ENCODE measurements at regions not wholly inside any gene's neighbourhood (a gene's known extent, or its start where the extent isn't known, plus 50 kb on each side); places are given as distances from the start of the nearest gene placed in this dataset.

DNA sequence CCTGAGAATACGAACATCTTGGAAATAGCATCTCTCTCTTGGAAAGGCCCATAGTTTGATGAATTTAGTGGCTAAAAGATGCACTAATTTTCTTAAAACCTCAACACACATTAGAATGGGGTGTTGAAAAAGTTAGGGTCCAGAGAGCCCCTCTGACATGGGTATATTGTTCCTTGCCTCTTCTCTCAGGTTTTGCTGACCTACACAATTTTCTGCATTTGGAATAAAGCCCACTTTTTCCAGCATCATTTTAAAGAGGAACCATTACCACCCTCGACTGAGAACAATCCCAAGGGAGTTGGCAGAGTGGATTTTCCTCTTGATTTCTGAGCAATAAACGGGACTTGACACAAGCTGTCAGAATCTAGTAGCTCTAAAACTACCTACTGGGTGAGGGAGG is 156.1 kb downstream of the PMP22 start:
- no peak overlapping the region for H3K27ac ChIP-seq (ENCODE audit: low read depth, low read length)
- no peak overlapping the region for H3K4ac ChIP-seq (ENCODE audit: low read depth, low read length)
- no peak overlapping the region for H3K23ac ChIP-seq (ENCODE audit: low read length)
- H3K9me3 ChIP-seq (ENCODE audit: insufficient read depth, low read depth, low read length) = no peaks in the 10 kb centered on the region
- H4K8ac ChIP-seq (ENCODE audit: low read depth, low read length) = no peak overlapping the region
- no peak overlapping the region for H3K14ac ChIP-seq (ENCODE audit: low read length)
- H4K12ac ChIP-seq (ENCODE audit: low read depth, low read length) = no peak overlapping the region
- no peak overlapping the region for H2BK120ac ChIP-seq (ENCODE audit: insufficient read depth, low read length, poor library complexity)
- no CpG with 5 or more reads among the region's 3 CpGs for WGBS (ENCODE audit: extremely low coverage, insufficient coverage, insufficient read length)
- no peaks in the 10 kb centered on the region for H3K79me2 ChIP-seq (ENCODE audit: control insufficient read depth, insufficient read depth, low read length, poor library complexity)
- no peaks in the 10 kb centered on the region for H3K27me3 ChIP-seq (ENCODE audit: insufficient read depth, low read length)
- H2AK5ac ChIP-seq (ENCODE audit: low read length) = no peak overlapping the region
- H2BK12ac ChIP-seq (ENCODE audit: low read length) = no peak overlapping the region
- no peak overlapping the region for H2BK5ac ChIP-seq (ENCODE audit: low read depth, low read length, poor library complexity)
- no peak for DNase-seq
- no peaks in the 10 kb centered on the region for H3K79me1 ChIP-seq (ENCODE audit: low read length)
- no peak overlapping the region for H4K91ac ChIP-seq (ENCODE audit: low read depth, low read length)
- H3K4me1 ChIP-seq (ENCODE audit: control insufficient read depth in 1 of 2, insufficient read depth in 2 of 2, low read length in 2 of 2) = no peaks in the 10 kb centered on the region
- H3K4me2 ChIP-seq (ENCODE audit: low read length) = no peak overlapping the region
- H3K4me3 ChIP-seq (ENCODE audit: low read depth, low read length) = no peak overlapping the region
- no peak overlapping the region for H3K9ac ChIP-seq (ENCODE audit: low read length)
- H3K18ac ChIP-seq (ENCODE audit: low read length) = no peak overlapping the region
- no peaks in the 10 kb centered on the region for H3K36me3 ChIP-seq (ENCODE audit: control insufficient read depth in 1 of 2, insufficient read depth in 2 of 2, low read length in 2 of 2)
- H2AFZ ChIP-seq (ENCODE audit: insufficient read depth, low read length, poor library complexity) = no peak overlapping the region

DNA sequence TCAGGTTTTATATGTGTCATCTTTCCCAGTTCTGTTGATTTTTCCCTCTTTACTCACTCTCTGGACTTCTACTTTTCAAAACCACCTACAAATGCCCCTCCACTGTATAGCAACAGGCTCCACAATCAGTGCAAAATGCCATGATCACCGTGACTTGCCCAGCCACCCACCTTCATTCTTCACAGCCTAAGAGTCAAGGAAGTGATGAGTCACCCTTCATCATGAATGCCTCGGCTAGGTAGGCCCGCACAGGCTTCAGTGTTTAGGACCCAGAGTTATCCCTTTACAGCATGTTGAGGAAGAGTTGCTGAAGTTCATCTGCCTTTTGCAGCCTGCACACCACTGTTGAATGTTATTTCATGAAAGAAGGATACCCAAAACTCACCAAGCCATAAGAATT is 158.6 kb downstream of the PMP22 start:
- no CpG with 5 or more reads among the region's 3 CpGs for WGBS (ENCODE audit: extremely low coverage, insufficient coverage, insufficient read length)
- Histone ChIP-seq H4K8ac (ENCODE audit: low read depth, low read length) (no peak overlapping the region), H3K23ac (ENCODE audit: low read length) (no peak overlapping the region), H3K27me3 (ENCODE audit: insufficient read depth, low read length) (no peaks in the 10 kb centered on the region), H3K14ac (ENCODE audit: low read length) (no peak overlapping the region), H2BK5ac (ENCODE audit: low read depth, low read length, poor library complexity) (no peak overlapping the region), H2BK120ac (ENCODE audit: insufficient read depth, low read length, poor library complexity) (no peak overlapping the region), H3K79me2 (ENCODE audit: control insufficient read depth, insufficient read depth, low read length, poor library complexity) (no peaks in the 10 kb centered on the region), H3K27ac (ENCODE audit: low read depth, low read length) (no peak overlapping the region), H2AFZ (ENCODE audit: insufficient read depth, low read length, poor library complexity) (no peak overlapping the region), H3K9ac (ENCODE audit: low read length) (no peak overlapping the region), H3K36me3 (ENCODE audit: control insufficient read depth in 1 of 2, insufficient read depth in 2 of 2, low read length in 2 of 2) (no peaks in the 10 kb centered on the region), H3K4me1 (ENCODE audit: control insufficient read depth in 1 of 2, insufficient read depth in 2 of 2, low read length in 2 of 2) (no peaks in the 10 kb centered on the region), H3K79me1 (ENCODE audit: low read length) (no peaks in the 10 kb centered on the region), H4K12ac (ENCODE audit: low read depth, low read length) (no peak overlapping the region), H2AK5ac (ENCODE audit: low read length) (no peak overlapping the region), H3K4me3 (ENCODE audit: low read depth, low read length) (no peak overlapping the region), H2BK12ac (ENCODE audit: low read length) (no peak overlapping the region), H3K4ac (ENCODE audit: low read depth, low read length) (no peak overlapping the region), H3K9me3 (ENCODE audit: insufficient read depth, low read depth, low read length) (no peaks in the 10 kb centered on the region), H3K4me2 (ENCODE audit: low read length) (no peak overlapping the region), H3K18ac (ENCODE audit: low read length) (no peak overlapping the region), H4K91ac (ENCODE audit: low read depth, low read length) (no peak overlapping the region)
- peak in 1 of 2 donors; percentile 58 for DNase-seq

DNA sequence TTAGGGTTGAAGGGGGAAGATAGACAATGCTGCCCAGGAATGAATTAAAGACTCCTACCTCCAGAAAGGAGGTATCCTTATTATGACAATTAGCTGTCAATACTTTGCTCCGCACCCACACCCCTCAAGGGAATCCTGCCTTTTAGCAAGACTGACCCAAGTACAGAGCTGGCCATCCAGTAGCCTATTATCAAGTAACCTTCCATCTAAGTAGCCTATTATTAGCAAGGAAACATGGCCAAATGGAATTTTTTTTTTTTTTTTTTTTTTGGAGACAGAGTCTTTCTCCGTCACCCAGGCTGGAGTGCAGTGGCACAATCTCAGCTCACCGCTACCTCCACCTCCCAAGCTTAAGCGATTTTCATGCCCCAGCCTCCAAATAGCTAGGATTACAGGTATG is 161.3 kb downstream of the PMP22 start:
- H3K23ac ChIP-seq (ENCODE audit: low read length) = no peak overlapping the region
- no peak overlapping the region for H4K91ac ChIP-seq (ENCODE audit: low read depth, low read length)
- no peak overlapping the region for H2AK5ac ChIP-seq (ENCODE audit: low read length)
- no peak overlapping the region for H3K4me3 ChIP-seq (ENCODE audit: low read depth, low read length)
- H2BK5ac ChIP-seq (ENCODE audit: low read depth, low read length, poor library complexity) = no peak overlapping the region
- H2BK120ac ChIP-seq (ENCODE audit: insufficient read depth, low read length, poor library complexity) = no peak overlapping the region
- no peak overlapping the region for H3K4me2 ChIP-seq (ENCODE audit: low read length)
- no peaks in the 10 kb centered on the region for H3K27me3 ChIP-seq (ENCODE audit: insufficient read depth, low read length)
- no peak overlapping the region for H2BK12ac ChIP-seq (ENCODE audit: low read length)
- no peak overlapping the region for H4K8ac ChIP-seq (ENCODE audit: low read depth, low read length)
- H3K4ac ChIP-seq (ENCODE audit: low read depth, low read length) = no peak overlapping the region
- no peaks in the 10 kb centered on the region for H3K9me3 ChIP-seq (ENCODE audit: insufficient read depth, low read depth, low read length)
- no peak overlapping the region for H3K9ac ChIP-seq (ENCODE audit: low read length)
- H3K36me3 ChIP-seq (ENCODE audit: control insufficient read depth in 1 of 2, insufficient read depth in 2 of 2, low read length in 2 of 2) = no peaks in the 10 kb centered on the region
- H3K14ac ChIP-seq (ENCODE audit: low read length) = no peak overlapping the region
- no peaks in the 10 kb centered on the region for H3K79me2 ChIP-seq (ENCODE audit: control insufficient read depth, insufficient read depth, low read length, poor library complexity)
- WGBS (ENCODE audit: extremely low coverage, insufficient coverage, insufficient read length) = no CpG with 5 or more reads among the region's 4 CpGs
- no peaks in the 10 kb centered on the region for H3K4me1 ChIP-seq (ENCODE audit: control insufficient read depth in 1 of 2, insufficient read depth in 2 of 2, low read length in 2 of 2)
- no peaks in the 10 kb centered on the region for H3K79me1 ChIP-seq (ENCODE audit: low read length)
- no peak overlapping the region for H3K27ac ChIP-seq (ENCODE audit: low read depth, low read length)
- H4K12ac ChIP-seq (ENCODE audit: low read depth, low read length) = no peak overlapping the region
- no peak overlapping the region for H3K18ac ChIP-seq (ENCODE audit: low read length)
- H2AFZ ChIP-seq (ENCODE audit: insufficient read depth, low read length, poor library complexity) = no peak overlapping the region
- no peak for DNase-seq

DNA sequence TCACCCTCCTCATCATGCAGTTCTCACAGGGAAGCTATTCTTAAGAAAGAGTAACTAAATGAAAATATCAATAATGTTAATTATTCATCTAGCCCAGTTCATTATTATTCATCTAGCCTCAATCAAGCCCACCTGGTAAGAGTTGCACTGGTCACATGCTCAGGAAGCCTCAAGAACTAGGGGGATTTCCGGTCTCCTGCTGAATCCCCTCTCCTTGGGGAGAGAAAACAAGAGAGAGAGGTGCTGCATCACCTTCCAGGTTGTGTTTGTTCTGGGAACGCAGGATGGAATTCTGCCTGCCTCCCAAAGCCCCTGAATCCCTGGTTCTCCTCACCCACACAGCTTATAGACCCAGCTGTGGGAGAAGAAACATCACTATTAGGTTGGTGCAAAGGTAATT is 164.0 kb downstream of the PMP22 start:
- H3K36me3 ChIP-seq (ENCODE audit: control insufficient read depth in 1 of 2, insufficient read depth in 2 of 2, low read length in 2 of 2) = no peaks in the 10 kb centered on the region
- H3K9ac ChIP-seq (ENCODE audit: low read length) = no peak overlapping the region
- H3K79me1 ChIP-seq (ENCODE audit: low read length) = no peaks in the 10 kb centered on the region
- H2BK12ac ChIP-seq (ENCODE audit: low read length) = no peak overlapping the region
- no peaks in the 10 kb centered on the region for H3K79me2 ChIP-seq (ENCODE audit: control insufficient read depth, insufficient read depth, low read length, poor library complexity)
- no peak overlapping the region for H3K14ac ChIP-seq (ENCODE audit: low read length)
- H3K23ac ChIP-seq (ENCODE audit: low read length) = peak overlapping the region; percentile 40
- no peak overlapping the region for H3K27ac ChIP-seq (ENCODE audit: low read depth, low read length)
- no peak overlapping the region for H3K18ac ChIP-seq (ENCODE audit: low read length)
- H3K4ac ChIP-seq (ENCODE audit: low read depth, low read length) = no peak overlapping the region
- H2AK5ac ChIP-seq (ENCODE audit: low read length) = no peak overlapping the region
- no peak overlapping the region for H3K4me2 ChIP-seq (ENCODE audit: low read length)
- no peak overlapping the region for H4K12ac ChIP-seq (ENCODE audit: low read depth, low read length)
- no peak overlapping the region for H2BK5ac ChIP-seq (ENCODE audit: low read depth, low read length, poor library complexity)
- H2AFZ ChIP-seq (ENCODE audit: insufficient read depth, low read length, poor library complexity) = no peak overlapping the region
- no peak overlapping the region for H4K91ac ChIP-seq (ENCODE audit: low read depth, low read length)
- no peaks in the 10 kb centered on the region for H3K27me3 ChIP-seq (ENCODE audit: insufficient read depth, low read length)
- no CpG with 5 or more reads among the region's 2 CpGs for WGBS (ENCODE audit: extremely low coverage, insufficient coverage, insufficient read length)
- no peak overlapping the region for H4K8ac ChIP-seq (ENCODE audit: low read depth, low read length)
- no peaks in the 10 kb centered on the region for H3K9me3 ChIP-seq (ENCODE audit: insufficient read depth, low read depth, low read length)
- no peaks in the 10 kb centered on the region for H3K4me1 ChIP-seq (ENCODE audit: control insufficient read depth in 1 of 2, insufficient read depth in 2 of 2, low read length in 2 of 2)
- no peak overlapping the region for H3K4me3 ChIP-seq (ENCODE audit: low read depth, low read length)
- no peak overlapping the region for H2BK120ac ChIP-seq (ENCODE audit: insufficient read depth, low read length, poor library complexity)
- no peak for DNase-seq
